Stimulated activated CD4-positive, alpha-beta T cell treated with anti-CD3 and anti-CD28 coated beads, Interleukin-4, amount 100 ng/mL, for 1 hour (primary cell): ENCODE measurements at regions not wholly inside any gene's neighbourhood (a gene's known extent, or its start where the extent isn't known, plus 50 kb on each side); places are given as distances from the start of the nearest gene placed in this dataset.
"Not testable (repeated sequence)": the region's sequence is repeated elsewhere in the genome, so short reads cannot be mapped to it uniquely, and the experiment has no call there.

Experiments
- DNase-seq: peaks from one replicate; pipeline ENCODE4 v3.0.0-alpha.2; 2020

DNA sequence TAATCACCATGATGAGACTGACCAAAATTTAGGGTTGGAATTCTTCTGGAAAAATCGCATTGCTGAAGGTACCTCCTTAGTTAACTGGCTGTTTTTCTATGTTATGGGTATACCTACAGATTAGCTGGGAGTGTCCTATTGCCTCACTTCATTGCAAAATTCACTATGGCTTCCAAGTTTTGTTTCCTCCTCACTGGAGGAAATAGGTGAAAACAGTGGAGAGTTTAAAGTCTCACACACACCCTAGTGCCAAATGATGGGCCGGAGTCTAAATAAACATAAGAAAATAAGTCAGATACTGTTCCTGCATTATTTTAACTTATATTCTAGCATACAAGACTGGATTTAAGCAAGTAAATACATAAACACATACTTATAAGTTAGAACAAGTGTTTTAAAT is 98.2 kb downstream of the AHR start:
- DNase-seq, result no peak

- no peak for DNase-seq
These were observed 103.6 kb downstream of the AHR start for GRCh38 chr7:17401791-17402627.

GRCh38 chr7:17402628-17403278 is 104.3 kb downstream of the AHR start:
- DNase-seq, result no peak

DNA sequence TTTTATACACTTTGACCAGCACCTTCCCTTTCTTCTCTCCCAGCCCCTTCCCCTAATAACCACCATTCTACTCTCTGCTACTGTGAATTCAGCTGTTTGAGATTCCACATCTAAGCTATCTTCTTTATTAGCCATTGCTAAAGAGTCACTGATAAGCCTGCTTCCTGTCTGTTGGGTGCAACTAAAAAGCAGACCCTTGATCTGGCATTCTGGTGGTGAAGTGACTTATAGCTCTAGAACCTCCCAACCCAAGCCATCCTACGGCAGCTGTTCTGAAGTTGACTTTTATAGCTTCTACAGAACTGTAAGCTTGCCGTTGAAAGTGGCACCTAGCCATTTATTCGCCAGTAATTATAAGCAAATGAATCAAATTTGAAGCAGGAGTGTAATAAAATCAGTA is 105.6 kb downstream of the AHR start:
- DNase-seq, result no peak

GRCh38 chr7:17405786-17406185 is 107.3 kb downstream of the AHR start:
- no peak for DNase-seq

DNA sequence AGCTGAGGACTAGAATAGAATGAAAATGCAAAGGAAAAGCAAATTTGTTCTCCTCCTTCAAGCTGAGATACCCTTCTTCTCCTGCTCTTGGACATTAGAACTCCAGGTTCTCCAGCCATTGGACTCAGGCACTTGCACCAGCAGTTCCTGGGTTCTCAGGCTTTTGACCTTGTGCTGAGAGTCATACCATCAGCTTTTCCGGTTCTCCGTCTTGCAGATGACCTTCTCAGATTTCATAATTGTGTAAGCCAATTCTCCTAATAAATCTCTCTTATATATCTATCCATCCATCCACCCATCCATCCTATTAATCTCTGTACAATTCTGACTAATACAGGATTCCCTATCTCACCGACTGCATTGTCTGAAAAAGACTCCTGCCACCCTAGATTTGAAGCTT is 108.3 kb downstream of the AHR start:
- no peak for DNase-seq

- DNase-seq, result no peak
These were observed 108.8 kb downstream of the AHR start for GRCh38 chr7:17407229-17407628.

DNA sequence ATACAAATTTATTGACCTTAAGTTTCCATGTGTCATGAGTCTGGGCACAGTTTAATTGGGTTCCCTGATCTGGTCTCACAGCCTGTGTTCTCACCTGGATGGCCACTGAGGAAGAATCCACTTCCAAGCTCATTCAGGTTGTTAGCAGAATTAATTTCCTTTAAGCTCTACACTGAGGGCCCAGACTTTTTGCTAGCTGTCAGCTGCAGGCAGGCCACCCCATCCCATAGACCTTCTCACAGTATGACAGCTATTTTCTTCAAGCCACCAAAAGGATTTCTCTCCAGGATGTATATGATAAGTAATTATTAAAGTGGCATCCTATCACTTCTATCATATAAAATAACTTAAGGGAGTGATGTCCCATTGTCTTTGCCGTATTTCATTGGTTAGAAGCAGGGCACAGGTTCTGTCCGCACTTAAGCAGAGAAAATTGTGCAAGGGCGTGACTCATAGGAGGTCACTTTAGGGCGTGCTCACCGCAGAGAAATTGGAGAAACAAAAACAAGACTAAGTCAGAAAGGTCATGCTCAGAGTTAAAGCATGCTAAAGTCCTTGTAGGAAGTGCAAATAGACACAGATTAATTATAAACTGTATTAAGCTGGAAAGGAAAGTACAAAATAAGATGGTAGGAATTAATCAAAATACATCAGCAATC is 109.9 kb downstream of the AHR start:
- DNase-seq, result no peak

GRCh38 chr7:17408904-17409290 is 110.4 kb downstream of the AHR start:
- DNase-seq, result no peak

- no peak for DNase-seq
These were observed 113.5 kb downstream of the AHR start for GRCh38 chr7:17411922-17412321.

- no peak for DNase-seq
These were observed 114.4 kb downstream of the AHR start for GRCh38 chr7:17412883-17413282.

DNA sequence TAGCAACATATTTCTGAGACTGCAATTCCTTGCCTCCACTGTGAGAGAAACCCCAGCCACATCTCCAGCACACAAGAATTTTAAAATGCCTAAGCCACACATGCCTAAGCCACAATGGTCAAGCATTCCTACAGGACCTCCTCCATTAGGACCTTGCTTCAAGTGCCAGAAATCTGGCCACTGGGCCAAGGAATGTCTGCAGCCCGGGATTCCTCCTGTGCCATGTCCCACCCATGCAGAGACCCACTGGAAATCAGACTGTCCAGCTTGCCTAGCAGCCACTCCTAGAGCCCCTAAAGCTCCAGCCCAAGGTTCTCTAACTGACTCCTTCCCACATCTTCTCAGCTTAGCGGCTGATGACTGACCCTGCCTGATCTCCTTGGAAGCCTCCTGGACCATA is 117.5 kb downstream of the AHR start:
- DNase-seq, result no peak

DNA sequence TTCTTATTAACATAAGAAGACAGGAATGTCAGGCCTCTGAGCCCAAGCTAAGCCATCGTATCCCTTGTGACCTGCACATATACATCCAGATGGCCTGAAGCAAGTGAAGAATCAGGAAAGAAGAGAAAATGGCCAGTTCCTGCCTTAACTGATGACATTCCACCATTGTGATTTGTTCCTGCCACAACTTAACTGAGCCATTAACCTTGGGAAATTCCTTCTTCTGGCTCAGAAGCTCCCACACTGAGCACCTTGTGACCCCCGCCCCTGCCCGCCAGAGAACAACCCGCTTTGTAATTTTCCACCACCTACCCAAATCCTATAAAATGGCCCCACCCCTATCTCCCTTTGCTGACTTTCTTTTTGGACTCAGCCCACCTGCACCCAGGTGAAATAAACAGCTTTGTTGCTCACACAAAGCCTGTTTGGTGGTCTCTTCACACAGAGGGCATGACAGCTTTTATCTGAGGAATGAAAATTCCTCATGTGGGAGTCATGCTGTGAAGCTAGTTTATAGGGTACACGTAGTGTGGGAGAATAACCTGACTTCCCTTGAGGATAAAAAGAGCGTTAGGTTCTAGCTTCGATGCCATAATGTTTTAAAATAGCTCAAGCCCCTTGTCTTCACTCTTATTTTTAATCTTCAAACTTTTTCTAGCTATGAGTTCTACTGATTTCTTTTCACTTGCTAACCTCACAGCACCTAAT is 122.0 kb downstream of the AHR start:
- not testable (repeated sequence) for DNase-seq

GRCh38 chr7:17421941-17422340 is 123.5 kb downstream of the AHR start:
- DNase-seq, result no peak

DNA sequence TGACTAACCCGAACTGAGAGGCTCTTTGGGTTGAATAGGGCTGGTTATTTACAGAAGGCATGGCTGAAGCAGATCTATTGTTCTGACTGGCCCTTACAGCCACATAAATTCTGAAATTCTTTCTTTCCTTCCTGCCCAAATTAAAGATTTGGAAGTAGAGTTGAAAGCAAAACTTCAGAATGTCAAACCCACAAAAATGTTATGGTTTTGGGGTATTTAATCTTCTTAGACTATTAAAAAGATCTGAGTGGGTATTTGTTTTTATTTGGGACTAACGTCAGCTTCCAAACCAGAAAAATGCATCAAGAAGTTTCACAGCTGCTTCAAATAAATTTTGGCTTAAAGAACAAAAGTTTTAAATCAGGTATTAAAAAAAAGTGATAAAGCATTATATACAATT is 124.5 kb downstream of the AHR start:
- no peak for DNase-seq

DNA sequence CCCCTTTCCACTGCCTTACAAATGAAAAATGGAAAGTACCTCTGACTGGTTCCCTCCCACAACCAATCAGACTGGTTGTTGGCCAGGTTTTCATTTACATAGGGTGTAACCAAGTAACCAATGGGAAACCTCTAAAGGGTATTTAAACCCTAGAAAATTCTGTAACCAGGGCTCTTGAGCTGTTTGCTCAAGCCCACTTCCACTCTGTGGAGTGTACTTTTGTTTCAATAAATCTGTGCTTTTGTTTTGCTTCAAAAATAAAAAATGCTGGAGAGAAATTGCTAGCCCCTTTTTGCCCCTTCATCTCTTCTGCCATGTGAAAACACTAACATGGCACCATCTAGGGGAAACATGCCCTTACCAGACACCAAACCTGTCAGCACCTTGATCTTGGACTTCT is 129.5 kb downstream of the AHR start:
- DNase-seq, result no peak

DNA sequence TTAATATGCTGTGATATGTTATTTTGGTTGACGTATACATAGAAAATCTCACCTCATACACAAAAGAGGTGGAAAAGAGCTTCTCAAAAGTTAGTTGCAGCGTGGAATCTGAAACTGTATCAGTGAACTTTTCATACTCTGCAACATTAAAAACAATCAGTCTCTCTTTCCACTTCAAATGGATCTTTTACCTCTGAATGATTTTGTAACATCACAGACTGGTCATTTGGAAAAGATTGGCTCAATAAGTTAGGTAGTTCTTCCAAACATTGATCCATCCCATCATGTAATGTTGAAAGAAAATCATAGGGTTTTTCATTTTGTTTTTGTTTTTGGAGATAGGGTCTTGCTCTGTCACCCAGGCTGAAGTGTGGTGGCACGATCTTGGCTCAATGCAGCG is 131.1 kb downstream of the AHR start:
- no peak for DNase-seq

DNA sequence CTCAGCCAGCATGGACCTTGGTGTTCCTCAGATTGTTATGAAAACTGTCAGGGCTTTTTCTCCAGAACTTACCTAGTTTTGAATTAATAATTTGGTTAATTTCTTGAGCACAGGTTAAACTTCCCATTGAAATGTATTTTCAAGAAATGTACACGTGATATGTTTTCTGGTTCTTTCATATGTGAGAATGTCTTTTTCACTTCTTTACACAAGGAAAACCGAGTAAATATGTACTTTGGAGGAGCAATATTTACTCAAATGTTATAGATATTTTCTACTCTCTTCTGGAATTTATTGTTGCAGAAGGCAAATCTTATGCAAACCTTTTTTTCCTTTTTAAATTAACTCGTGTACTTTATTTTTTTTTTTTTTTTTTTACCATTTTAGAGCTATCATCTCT is 134.3 kb downstream of the AHR start:
- DNase-seq, result no peak

- no peak for DNase-seq
These were observed 135.7 kb downstream of the AHR start for GRCh38 chr7:17434191-17434590.

DNA sequence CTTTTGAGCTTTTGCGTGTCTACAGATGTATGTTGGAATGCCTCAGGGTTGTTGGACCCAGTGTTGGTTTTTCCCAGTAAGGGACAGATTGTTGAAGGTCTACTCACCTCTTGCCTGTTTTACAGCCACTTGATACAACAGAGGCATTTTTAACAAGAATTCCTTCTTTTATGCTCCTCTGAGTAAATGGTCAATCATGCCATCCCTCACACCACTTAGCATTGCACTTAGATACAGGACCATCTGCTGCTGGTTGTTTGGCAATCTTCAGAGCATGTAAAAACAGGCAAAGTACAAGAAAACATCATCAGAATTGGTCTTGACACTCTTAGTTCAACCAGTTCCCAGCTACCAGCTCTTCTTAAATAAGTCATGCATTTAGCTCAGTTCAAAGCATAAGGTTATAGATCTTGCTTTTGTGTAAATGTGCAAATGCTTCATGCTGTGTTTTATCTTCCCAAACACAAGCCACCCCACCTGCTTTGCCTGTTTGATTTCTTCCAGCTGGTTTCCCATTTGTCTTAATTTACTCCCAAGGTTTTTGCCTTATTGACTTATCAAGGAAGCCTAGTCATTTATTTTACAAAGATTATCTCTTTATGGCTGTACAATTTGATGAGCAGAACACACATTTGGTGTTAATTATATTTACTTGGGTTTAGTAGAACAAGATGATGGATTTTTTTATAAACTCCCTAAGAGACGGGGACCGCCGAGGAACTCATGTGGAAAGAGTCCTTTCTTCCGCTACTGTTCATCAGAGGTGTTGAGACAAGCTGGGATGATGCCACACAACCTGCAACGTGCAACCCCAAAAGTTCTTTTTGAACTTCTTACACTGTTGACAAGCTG is 136.6 kb downstream of the AHR start:
- DNase-seq, result no peak

DNA sequence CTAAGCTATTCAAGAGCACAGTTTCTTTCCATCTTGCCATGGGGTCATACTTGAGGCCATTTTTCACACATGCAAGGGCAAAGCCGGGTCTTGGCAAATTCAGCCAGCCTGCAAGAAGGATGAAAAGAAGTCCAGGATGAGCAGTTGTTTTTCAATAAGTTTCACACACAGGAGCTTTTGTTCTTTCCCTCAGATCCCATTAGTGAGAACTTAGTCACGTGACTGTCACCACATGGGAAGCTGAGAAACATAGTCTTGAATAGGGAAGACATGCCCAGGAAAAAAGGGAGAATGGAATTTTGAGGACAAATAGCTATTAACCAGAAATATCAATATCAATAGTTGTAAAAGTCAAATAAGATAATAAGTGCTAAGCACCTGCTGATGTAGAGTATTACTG is 137.7 kb downstream of the AHR start:
- DNase-seq, result no peak

DNA sequence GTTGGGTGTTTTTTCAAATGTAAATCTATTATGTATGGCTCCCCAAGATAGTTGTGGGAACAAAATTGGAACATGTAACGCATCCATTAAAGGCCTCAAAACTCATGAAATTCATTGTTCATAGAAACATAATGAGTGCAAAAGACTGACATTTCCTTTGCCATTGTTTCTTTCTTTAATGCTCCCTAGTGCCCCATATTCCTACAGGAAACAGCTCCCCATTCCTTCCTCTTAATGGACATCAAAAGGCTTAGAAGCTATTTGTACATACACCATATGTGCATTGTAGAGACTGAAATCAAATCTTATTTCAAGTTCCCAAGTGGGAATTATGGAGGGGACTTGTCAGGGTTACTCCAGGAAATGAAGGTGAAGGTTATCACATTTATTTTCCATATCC is 139.1 kb downstream of the AHR start:
- no peak for DNase-seq
